HK-2 (cell line): ENCODE measurements at regions not wholly inside any gene's neighbourhood (a gene's known extent, or its start where the extent isn't known, plus 50 kb on each side); places are given as distances from the start of the nearest gene placed in this dataset.

Experiments
- DNase-seq: peaks from one replicate; pipeline ENCODE4 v3.0.0-alpha.2; 2018; ENCODE audit not compliant: unreplicated experiment

GRCh38 chr1:59115865-59116264 lies 181.0 kb upstream of the FGGY start:
- no peak for DNase-seq

DNA sequence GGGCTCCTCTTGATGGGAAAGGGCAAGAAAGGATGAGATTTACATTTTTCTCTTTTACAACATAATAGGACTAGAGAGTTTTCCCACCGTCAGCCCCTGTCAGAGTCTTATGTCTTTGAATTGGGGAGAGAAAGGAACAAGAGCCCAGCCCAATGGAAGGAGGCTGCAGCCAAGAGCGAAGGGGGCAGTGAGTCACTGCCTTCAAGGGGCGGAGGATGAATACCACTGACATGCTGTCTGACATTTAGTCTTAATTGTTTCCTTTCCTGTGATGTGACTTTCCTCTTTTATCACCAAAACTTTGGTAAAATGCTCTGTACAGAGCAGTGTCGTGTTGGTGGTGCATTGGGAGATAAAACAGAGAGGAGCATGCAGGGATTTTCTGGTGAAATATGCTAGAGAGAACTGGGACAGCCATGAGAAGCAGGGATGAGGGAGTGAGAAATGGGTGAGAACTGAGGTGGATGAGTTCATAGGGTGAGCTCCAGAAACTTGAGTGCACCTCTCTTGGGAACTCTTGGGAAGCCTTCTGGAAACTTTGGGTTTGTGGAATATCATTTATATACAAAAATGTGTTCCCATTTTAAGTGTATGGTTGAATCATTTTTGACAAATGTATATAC lies 179.9 kb upstream of the FGGY start:
- DNase-seq = no peak

DNA sequence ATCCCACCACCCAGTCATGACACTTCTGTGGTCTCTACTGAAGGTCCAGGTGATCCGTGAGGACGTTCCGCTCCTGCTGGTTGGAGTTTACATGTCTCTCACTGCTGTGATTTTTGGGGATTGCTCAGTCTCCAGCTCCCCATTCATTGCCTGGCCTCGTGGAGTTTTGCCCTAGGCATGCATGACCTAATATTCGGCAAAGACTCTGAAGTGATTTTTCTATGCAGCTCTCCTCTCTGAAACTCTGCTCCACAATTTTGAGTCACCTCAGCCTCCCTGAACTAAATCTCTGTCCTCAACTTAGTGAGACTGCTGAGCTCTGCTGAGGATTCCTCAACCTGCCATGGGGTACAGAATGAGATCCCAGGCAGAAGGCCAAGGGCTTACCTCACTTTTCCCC lies 174.4 kb upstream of the FGGY start:
- DNase-seq = no peak

GRCh38 chr1:59123081-59123681 lies 173.7 kb upstream of the FGGY start:
- DNase-seq = no peak

DNA sequence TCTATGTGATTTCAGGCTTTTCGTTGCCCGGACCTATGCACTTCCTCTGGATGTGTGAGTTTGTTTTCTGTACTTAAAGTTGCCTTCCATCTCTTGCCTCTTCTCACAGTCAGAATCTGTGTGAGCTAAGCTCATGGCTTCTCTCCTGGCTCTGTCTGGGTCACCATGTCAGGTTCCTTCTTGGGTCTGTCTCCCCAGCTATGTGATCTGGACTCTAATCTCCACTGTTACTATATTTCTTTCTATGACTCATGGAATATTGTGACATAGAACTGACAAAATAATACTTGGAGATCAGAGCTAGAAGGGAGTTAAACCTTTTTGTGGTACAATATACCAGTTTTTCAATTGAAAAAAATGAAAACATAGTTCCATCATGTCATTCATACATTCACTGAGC lies 172.7 kb upstream of the FGGY start:
- DNase-seq = no peak

GRCh38 chr1:59125154-59125553 lies 171.7 kb upstream of the FGGY start:
- no peak for DNase-seq

DNA sequence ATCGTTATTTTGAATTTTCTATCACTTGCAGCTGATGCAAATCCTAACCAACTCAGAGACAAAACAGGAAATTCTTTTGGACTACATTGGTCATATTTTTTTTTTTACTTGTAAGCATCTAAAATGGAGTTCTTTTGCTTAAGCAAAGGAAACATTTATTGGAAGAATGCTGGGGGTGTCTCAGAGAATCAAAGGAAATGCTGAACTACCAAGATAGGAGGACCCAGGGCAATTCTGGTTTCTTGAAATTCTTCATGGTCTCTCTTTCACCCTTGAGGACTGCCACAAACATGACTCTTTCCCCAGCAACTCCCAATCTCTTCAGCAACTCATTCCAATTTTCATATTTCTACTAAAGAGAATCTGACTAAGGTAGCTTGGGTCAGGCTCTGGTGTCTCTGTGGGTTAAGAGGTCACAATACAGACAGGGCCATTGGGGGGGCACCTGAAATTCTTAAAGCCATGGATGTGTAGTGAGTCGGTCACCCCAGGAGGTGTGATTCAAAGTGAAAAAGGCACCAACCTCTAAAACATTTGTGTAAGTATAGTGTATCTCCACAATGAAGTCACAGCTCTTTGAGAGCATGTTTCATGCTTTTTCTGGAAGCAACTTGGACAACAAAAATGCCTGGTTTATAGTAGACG lies 171.1 kb upstream of the FGGY start:
- DNase-seq = no peak

- no peak for DNase-seq
Measured at GRCh38 chr1:59126366-59126765, 170.5 kb upstream of the FGGY start.

GRCh38 chr1:59128239-59128736 lies 168.6 kb upstream of the FGGY start:
- DNase-seq = no peak

DNA sequence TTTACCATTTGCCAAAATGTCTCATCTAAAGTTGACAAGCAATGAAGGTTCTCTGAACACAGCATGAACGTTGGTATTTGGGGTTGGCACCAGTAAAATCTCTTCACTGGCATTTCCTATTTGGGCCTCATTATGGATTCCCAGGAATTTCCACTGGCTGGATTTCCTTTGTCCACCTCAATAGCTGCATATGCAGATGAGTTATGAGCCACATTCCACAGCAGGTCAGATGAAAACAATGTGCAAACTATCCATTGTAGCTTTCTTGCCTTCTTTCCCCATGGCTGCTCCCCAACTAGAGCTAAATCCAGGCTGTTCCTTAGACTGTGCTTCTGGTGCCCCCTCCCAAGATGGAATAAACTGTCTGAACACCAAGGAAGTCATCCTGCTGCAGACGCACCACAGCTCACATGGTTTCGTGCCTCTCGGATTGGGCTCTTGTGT lies 168.1 kb upstream of the FGGY start:
- DNase-seq = no peak

GRCh38 chr1:59132295-59132694 lies 164.6 kb upstream of the FGGY start:
- DNase-seq = no peak

GRCh38 chr1:59133997-59134396 lies 162.9 kb upstream of the FGGY start:
- DNase-seq = no peak

DNA sequence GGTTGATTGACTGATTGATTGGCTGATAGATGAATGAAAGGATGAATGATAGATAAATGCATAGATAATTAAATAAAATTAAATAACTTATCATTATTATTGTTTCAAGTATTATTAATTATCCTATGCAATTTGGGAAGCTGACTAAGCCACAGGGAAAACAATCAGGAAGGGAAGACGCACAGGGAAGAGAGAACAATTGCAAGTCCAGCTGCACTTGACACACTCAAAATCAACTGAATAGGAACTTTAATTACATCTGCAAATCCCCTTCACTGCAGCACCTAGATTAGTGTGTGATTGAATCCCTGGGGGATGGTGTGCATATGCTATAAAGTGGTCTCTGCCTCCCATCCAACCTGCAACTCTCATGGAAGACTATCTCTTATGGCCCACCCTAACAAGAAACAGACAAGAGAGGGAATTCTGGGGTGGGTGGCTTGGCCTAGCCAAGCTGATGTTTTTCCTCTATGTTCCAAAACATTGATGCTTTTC lies 161.1 kb upstream of the FGGY start:
- no peak for DNase-seq

- no peak for DNase-seq
Measured at GRCh38 chr1:59136541-59137275, 160.2 kb upstream of the FGGY start.

DNA sequence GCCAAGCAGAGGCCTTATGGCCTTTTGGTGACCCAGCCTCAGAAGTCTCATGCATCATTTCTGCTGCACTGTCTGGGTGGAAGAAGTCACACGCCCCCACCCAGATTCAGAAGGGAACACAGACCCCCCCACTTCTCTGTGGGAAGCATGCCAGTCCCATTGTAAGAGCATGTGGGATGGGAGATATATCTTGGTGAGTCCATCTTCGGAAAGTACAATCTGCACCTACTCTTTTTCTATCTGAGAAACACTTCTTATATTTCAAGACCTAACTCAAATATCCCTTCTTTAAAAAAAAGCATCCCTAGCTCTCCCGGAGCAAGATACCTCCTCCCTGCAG lies 159.6 kb upstream of the FGGY start:
- no peak for DNase-seq

- DNase-seq = no peak
Measured at GRCh38 chr1:59137968-59138367, 158.9 kb upstream of the FGGY start.

DNA sequence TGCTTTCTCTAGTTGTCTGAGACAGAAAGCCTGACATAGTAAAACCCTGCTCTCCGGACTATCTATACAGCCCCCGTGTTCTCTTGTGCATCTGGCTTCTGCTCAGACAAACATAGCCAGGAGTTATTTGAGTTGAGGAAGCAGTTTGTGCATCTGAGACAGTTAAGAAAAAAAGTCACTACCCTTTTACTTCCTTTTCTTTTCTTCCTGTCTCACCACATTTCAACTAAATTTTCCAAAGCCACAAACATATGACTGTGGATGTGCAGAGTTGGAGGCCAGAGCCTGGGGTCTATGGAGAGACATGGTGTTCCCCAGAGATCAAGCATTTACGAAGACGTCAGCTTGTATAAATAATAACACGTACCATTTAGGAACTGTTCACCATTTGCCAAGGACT lies 158.5 kb upstream of the FGGY start:
- no peak for DNase-seq

DNA sequence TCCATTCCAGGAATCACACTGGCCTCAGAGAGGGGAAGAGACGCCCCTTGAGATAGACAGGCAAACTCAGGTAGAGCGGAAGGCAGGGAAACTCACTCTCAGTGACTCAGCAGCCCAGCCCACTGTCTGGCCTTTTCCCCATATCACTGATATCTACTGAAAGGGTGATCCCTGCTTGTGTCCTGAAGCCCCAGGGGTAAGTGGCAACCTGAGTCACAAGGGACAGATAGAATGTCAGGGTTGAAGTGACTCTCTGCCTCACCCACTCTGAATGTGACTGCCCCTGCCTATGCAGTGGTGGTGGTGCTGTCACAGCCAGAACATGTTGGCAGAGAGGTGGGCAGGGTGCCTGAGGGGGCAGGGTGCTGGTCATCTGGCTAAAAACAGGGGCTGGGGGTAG lies 157.5 kb upstream of the FGGY start:
- DNase-seq = peak; percentile 40

DNA sequence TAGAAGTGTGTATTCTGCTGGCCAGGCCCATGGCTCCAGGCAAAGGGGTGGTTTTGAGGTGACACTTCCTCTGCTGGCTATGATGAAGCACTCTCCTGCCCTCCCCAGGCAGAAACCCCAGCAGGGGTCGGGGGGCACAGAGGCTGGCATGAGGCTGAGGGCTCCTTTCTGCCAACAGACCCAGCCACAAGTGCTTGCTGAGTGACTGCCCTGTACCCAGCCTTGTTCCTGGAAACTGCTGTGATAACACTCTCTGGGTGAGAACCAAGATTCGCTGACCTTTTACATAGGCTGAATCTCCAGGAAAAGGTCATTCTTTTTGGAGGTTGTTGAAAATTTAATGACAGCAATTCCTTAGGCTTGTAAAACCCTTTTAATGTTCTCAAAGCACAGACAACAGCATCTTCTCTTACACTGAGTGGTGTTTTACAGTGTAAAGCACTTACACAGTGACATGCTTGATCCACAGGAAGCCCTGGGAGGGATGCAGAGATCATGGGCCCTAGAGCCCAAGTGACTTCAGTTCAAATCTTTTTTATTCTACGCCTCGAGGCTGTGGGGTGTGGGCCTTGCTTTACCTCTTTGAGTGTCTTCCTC lies 155.5 kb upstream of the FGGY start:
- DNase-seq = no peak

- no peak for DNase-seq
Measured at GRCh38 chr1:59142311-59143132, 154.4 kb upstream of the FGGY start.

DNA sequence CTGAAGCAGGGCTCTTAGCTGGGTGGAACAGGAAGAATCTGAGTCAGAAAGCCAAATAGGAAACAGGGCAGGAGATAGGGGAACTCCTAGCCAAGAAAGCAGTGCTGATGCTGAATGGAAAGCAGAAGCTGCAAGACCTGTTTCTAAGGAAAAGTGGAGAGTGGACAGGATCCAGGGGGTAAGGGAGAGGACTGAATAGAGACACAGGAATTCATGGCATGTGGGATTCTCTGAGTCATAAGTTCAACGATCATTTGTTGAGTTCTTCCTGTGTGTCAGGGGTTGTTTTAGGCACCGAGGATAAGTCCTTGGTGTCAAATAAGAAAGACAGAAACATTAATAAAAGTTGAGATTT lies 153.8 kb upstream of the FGGY start:
- DNase-seq = peak; percentile 60
